ENCODE measurements at regions not wholly inside any gene's neighbourhood (a gene's known extent, or its start where the extent isn't known, plus 50 kb on each side); places are given as distances from the start of the nearest gene placed in this dataset.

GRCh38 chr1:42035205-42035829, 116.6 kb upstream of the HIVEP3 start:
- DNase-seq (ENCODE audit: low read depth in 2 of 2) = peak in 1 of 2 donors; percentile 21

GRCh38 chr1:42034426-42034825, 115.7 kb upstream of the HIVEP3 start:
- no peak for DNase-seq (ENCODE audit: low read depth in 2 of 2)

- no peak for DNase-seq (ENCODE audit: low read depth in 2 of 2)
Measured at GRCh38 chr1:42033629-42034028, 114.9 kb upstream of the HIVEP3 start.

DNA sequence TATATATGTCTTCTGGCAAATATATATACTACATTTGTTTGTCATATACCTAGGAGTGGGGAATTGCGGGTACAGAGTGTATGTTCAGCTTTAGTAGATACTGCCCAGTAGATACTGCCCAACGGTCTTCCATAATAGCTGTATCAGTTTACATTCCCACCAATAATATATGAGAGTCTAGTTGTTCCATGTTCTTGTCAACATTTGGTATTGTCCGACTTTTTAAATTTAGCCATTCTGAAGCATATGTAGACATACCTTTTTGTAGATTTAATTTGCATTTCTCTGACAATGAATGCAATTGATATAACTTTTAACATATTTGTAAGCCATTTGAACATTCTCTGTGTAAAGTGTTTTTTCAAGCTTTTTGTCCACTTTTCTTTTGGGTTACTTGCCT, 99.0 kb upstream of the HIVEP3 start:
- DNase-seq (ENCODE audit: low read depth in 2 of 2) = no peak

DNA sequence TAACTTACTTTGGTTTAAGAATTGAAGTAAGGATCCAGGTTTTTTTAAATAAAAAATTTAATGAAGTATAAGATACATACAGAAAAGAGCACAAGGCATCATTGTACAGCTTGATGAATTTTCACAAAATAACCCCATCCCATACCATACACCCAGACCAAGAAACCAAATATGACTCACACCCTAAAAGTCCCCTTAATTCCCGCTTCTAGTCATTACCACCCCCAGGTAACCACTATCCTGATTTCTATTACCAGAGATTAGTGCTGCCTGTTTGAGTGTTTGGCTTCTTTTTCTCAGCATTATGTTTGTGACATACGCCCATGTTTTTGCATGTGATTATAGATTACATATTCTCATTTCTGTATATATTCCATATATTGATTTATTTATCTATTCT, 98.5 kb upstream of the HIVEP3 start:
- no peak for DNase-seq (ENCODE audit: low read depth in 2 of 2)

GRCh38 chr1:42014823-42015222, 96.1 kb upstream of the HIVEP3 start:
- no peak for DNase-seq (ENCODE audit: low read depth in 2 of 2)

- DNase-seq (ENCODE audit: low read depth in 2 of 2) = no peak
Measured at GRCh38 chr1:42013881-42014470, 95.3 kb upstream of the HIVEP3 start.

GRCh38 chr1:42012852-42013251, 94.1 kb upstream of the HIVEP3 start:
- DNase-seq (ENCODE audit: low read depth in 2 of 2) = no peak

DNA sequence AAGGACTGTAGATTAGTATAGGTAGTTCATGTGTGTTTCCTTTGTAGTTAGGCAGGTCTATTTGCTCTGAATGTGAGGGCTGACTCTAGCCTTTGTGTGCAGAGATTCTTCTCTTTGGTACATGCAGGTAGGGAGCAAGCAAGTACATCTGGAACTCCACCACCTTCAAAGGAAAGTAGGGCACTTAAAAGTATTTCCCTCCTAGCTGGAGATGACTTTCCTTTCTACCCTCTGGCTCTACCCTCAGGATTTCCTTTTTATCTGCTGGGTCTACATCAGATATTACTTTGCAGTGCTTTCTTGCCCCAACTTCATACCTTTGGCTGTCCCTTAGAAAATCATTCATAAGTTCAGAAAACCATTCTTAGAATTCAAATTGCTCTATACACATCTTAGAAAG, 91.7 kb upstream of the HIVEP3 start:
- DNase-seq (ENCODE audit: low read depth in 2 of 2) = no peak

GRCh38 chr1:42008264-42008663, 89.5 kb upstream of the HIVEP3 start:
- DNase-seq (ENCODE audit: low read depth in 2 of 2) = no peak

GRCh38 chr1:42006836-42007235, 88.1 kb upstream of the HIVEP3 start:
- no peak for DNase-seq (ENCODE audit: low read depth in 2 of 2)

DNA sequence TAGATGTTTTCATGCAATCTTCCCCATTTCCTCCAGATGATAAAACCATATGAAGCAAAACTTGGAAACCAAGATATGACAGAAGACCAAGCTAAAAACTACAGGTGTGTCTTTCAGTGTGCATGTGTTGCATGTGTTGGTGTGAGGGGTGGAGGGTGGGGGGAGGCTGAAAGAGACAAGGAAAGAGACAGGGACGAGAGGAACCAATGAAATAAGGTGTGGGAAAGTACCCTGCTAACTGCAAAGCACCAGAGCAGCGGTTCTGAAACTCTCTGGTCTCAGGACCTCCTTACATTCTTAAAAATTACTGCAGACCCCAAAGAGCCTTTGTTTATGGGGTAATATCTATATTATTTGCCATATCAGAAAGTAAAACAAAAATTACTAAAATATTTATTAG, 87.4 kb upstream of the HIVEP3 start:
- DNase-seq (ENCODE audit: low read depth in 2 of 2) = no peak

GRCh38 chr1:42005530-42005929, 86.8 kb upstream of the HIVEP3 start:
- no peak for DNase-seq (ENCODE audit: low read depth in 2 of 2)

DNA sequence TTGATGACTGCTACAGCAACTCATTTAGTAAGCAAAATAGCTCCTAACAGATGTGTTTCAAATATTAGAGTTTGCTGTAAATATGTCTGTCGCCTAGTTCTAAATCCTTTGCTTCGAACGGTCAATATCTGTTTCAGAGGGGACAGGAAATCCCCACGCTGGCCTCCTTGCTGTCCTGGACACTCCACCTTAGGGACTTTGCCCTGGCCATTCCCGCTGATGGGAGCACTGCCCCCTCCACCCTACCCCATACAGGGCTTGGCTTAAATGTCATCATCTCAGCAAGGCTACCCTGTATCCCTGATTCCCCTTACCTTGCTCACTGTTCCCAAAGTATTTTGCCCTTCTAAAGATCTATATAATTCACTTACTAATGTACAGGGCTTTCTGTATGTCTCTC, 86.1 kb upstream of the HIVEP3 start:
- DNase-seq (ENCODE audit: low read depth in 2 of 2) = no peak

- DNase-seq (ENCODE audit: low read depth in 2 of 2) = no peak
Measured at GRCh38 chr1:42004322-42004721, 85.6 kb upstream of the HIVEP3 start.

DNA sequence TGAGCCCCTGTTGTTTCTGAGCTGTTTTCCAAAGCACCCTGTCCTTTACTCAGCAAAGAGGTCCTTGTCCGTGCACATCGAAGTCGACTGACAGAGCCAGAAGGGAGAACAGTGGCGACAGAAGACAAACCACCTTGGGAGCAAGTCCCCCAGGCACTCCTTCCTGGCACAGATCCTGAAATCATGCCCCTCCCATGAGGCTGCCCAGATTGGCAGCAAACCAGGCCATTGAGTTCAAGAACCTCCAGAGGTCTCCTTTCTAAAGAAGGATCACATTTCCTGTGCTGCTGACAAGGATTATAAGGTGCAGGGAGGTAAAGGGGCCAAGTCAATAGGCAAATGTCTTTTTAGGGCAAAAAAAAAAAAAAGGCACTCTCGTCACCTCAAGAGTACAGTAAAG, 84.7 kb upstream of the HIVEP3 start:
- DNase-seq (ENCODE audit: low read depth in 2 of 2) = no peak

DNA sequence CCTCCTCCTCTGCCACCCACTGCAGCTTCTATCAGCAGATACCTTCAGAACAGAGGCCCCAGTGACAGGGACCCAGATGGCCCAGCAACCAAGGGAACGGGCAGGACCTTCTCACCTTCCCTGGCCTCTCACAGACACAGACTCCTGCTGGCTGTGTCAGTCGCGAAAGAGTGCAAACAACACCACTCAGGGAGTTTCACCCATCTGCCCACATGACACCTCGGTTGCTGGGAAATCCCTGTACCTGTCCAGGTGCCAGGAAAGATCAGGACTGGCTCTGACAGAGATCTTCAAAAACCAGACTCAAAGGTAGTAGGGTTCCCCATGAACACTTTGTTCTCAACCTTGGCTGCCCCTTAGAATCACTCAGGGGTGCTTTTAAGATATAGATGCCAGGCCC, 83.5 kb upstream of the HIVEP3 start:
- DNase-seq (ENCODE audit: low read depth in 2 of 2) = no peak

DNA sequence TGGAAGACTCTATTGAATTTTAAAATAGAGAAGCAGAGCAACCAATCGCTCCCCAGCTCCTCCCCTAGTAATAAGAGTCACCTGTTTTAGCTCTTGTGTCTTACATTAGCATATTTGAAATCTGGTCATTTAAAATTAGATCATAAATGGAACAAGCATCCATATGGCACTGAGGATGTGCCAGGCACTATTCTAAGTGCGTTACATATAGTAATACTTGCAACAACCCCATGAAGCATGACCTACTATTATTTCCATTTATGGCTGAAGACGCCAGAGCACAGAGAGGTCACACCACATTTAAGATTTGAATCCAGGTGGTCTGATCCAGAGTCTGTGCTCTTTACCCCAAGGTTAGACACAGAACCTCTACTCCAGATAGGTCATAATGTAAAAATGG, 82.0 kb upstream of the HIVEP3 start:
- no peak for DNase-seq (ENCODE audit: low read depth in 2 of 2)

GRCh38 chr1:41999884-42000283, 81.2 kb upstream of the HIVEP3 start:
- DNase-seq (ENCODE audit: low read depth in 2 of 2) = no peak

GRCh38 chr1:41998250-41998649, 79.5 kb upstream of the HIVEP3 start:
- DNase-seq (ENCODE audit: low read depth in 2 of 2) = no peak

GRCh38 chr1:41997153-41997552, 78.4 kb upstream of the HIVEP3 start:
- DNase-seq (ENCODE audit: low read depth in 2 of 2) = no peak

GRCh38 chr1:41995441-41996130, 76.9 kb upstream of the HIVEP3 start:
- no peak for DNase-seq (ENCODE audit: low read depth in 2 of 2)

- no peak for DNase-seq (ENCODE audit: low read depth in 2 of 2)
Measured at GRCh38 chr1:41994195-41994894, 75.6 kb upstream of the HIVEP3 start.
